ENCODE measurements at regions not wholly inside any gene's neighbourhood (a gene's known extent, or its start where the extent isn't known, plus 50 kb on each side); places are given as distances from the start of the nearest gene placed in this dataset.
"Not testable (repeated sequence)": the region's sequence is repeated elsewhere in the genome, so short reads cannot be mapped to it uniquely, and the experiment has no call there.

- H3K9me3 ChIP-seq (ENCODE audit: control insufficient read depth in 1 of 2, insufficient read depth in 1 of 2, low read length in 2 of 2), result peaks cover 4 to 8% of the 10 kb centered on the region in 2 experiments
- ChIA-PET CTCF (no interaction called here), POLR2A (no interaction called here)
- intact Hi-C loops (cut with DNase I, micrococcal nuclease), result no loop called here
- H3K9me3 Mint-ChIP-seq, result peaks cover 9% of the 10 kb centered on the region
- DNase-seq, result no peak
- H3K4me3 ChIP-seq (ENCODE audit: low read length), result no peak overlapping the region
- no peak for ATAC-seq (ENCODE audit: poor library complexity)
- H3K27ac Mint-ChIP-seq, result no peak overlapping the region
- no peaks in the 10 kb centered on the region for H3K27me3 ChIP-seq (ENCODE audit: control insufficient read depth in 1 of 2, insufficient read depth in 2 of 2, low read length in 2 of 2)
- H3K27me3 Mint-ChIP-seq, result no peaks in the 10 kb centered on the region
- no peaks in the 10 kb centered on the region for H3K4me1 Mint-ChIP-seq (ENCODE audit: low read depth)
- H3K4me3 Mint-ChIP-seq, result no peak overlapping the region
- no peaks in the 10 kb centered on the region for H3K36me3 Mint-ChIP-seq (ENCODE audit: low read depth)
- TF ChIP-seq CTCF (IDR thresholded peaks at IDR 0.05), result no peak
- H3K36me3 ChIP-seq (ENCODE audit: insufficient read depth, low read length), result no peaks in the 10 kb centered on the region
- no peaks in the 10 kb centered on the region for H3K4me1 ChIP-seq (ENCODE audit: insufficient read depth, low read length)
- no peak overlapping the region for H3K27ac ChIP-seq (ENCODE audit: low read depth in 1 of 2, low read length in 2 of 2)
These were observed 557.4 kb upstream of the EYS start for GRCh38 chr6:66264376-66264775.

- intact Hi-C loops (cut with DNase I, micrococcal nuclease); H3K36me3 Mint-ChIP-seq (ENCODE audit: low read depth); DNase-seq; H3K36me3 ChIP-seq (ENCODE audit: insufficient read depth, low read length); H3K4me3 Mint-ChIP-seq; CTCF ChIA-PET; H3K27me3 ChIP-seq (ENCODE audit: control insufficient read depth in 1 of 2, insufficient read depth in 2 of 2, low read length in 2 of 2); H3K4me1 Mint-ChIP-seq (ENCODE audit: low read depth); H3K4me1 ChIP-seq (ENCODE audit: insufficient read depth, low read length); H3K27ac ChIP-seq (ENCODE audit: low read depth in 1 of 2, low read length in 2 of 2); POLR2A ChIA-PET; H3K4me3 ChIP-seq (ENCODE audit: low read length); ATAC-seq (ENCODE audit: poor library complexity); H3K27ac Mint-ChIP-seq; H3K27me3 Mint-ChIP-seq: not testable (repeated sequence)
- H3K9me3 ChIP-seq (ENCODE audit: control insufficient read depth in 1 of 2, insufficient read depth in 1 of 2, low read length in 2 of 2), result peaks cover 8 to 17% of the 10 kb centered on the region in 2 experiments
- H3K9me3 Mint-ChIP-seq, result peaks cover 18% of the 10 kb centered on the region
These were observed 551.9 kb upstream of the EYS start for GRCh38 chr6:66258731-66259487.

- ChIA-PET CTCF (interaction anchor here (0.5 kb wide), 1 partner anchor 24 kb away, joined by 3 read pairs; no protein-coding TSS in a partner anchor), POLR2A (no interaction called here)
- H3K4me1 Mint-ChIP-seq (ENCODE audit: low read depth), result no peaks in the 10 kb centered on the region
- peaks cover 4% of the 10 kb centered on the region for H3K9me3 Mint-ChIP-seq
- no peaks in the 10 kb centered on the region for H3K36me3 Mint-ChIP-seq (ENCODE audit: low read depth)
- Histone ChIP-seq H3K27me3 (ENCODE audit: control insufficient read depth in 1 of 2, insufficient read depth in 2 of 2, low read length in 2 of 2) (no peaks in the 10 kb centered on the region), H3K27ac (ENCODE audit: low read depth in 1 of 2, low read length in 2 of 2) (no peak overlapping the region), H3K9me3 (ENCODE audit: control insufficient read depth in 1 of 2, insufficient read depth in 1 of 2, low read length in 2 of 2) (peaks cover 0 to 3% of the 10 kb centered on the region in 2 experiments), H3K4me1 (ENCODE audit: insufficient read depth, low read length) (no peaks in the 10 kb centered on the region), H3K4me3 (ENCODE audit: low read length) (no peak overlapping the region), H3K36me3 (ENCODE audit: insufficient read depth, low read length) (no peaks in the 10 kb centered on the region)
- TF ChIP-seq CTCF (IDR thresholded peaks at IDR 0.05), result no peak
- ATAC-seq (ENCODE audit: poor library complexity), result no peak
- H3K27ac Mint-ChIP-seq, result no peak overlapping the region
- no peak for DNase-seq
- H3K4me3 Mint-ChIP-seq, result no peak overlapping the region
- intact Hi-C loops (cut with DNase I, micrococcal nuclease), result no loop called here
- H3K27me3 Mint-ChIP-seq, result no peaks in the 10 kb centered on the region
These were observed 538.2 kb upstream of the EYS start for GRCh38 chr6:66245231-66245630.

GRCh38 chr6:66238851-66239250, 531.8 kb upstream of the EYS start:
- no peak for TF ChIP-seq CTCF (IDR thresholded peaks at IDR 0.05)
- ChIA-PET POLR2A (no interaction called here), CTCF (no interaction called here)
- H3K4me1 ChIP-seq (ENCODE audit: insufficient read depth, low read length), result no peaks in the 10 kb centered on the region
- no peaks in the 10 kb centered on the region for H3K4me1 Mint-ChIP-seq (ENCODE audit: low read depth)
- ATAC-seq (ENCODE audit: poor library complexity) (no peak), DNase-seq (no peak)
- no peak overlapping the region for H3K27ac Mint-ChIP-seq
- no peak overlapping the region for H3K4me3 Mint-ChIP-seq
- H3K4me3 ChIP-seq (ENCODE audit: low read length), result no peak overlapping the region
- H3K9me3 Mint-ChIP-seq, result peaks cover 7% of the 10 kb centered on the region
- intact Hi-C loops (cut with DNase I, micrococcal nuclease), result no loop called here
- H3K9me3 ChIP-seq (ENCODE audit: control insufficient read depth in 1 of 2, insufficient read depth in 1 of 2, low read length in 2 of 2), result peaks cover 0 to 3% of the 10 kb centered on the region in 2 experiments
- H3K27ac ChIP-seq (ENCODE audit: low read depth in 1 of 2, low read length in 2 of 2), result no peak overlapping the region
- H3K27me3 Mint-ChIP-seq, result no peaks in the 10 kb centered on the region
- no peaks in the 10 kb centered on the region for H3K36me3 ChIP-seq (ENCODE audit: insufficient read depth, low read length)
- H3K27me3 ChIP-seq (ENCODE audit: control insufficient read depth in 1 of 2, insufficient read depth in 2 of 2, low read length in 2 of 2), result no peaks in the 10 kb centered on the region
- H3K36me3 Mint-ChIP-seq (ENCODE audit: low read depth), result no peaks in the 10 kb centered on the region
